ENCODE measurements at regions not wholly inside any gene's neighbourhood (a gene's known extent, or its start where the extent isn't known, plus 50 kb on each side); places are given as distances from the start of the nearest gene placed in this dataset.

DNA sequence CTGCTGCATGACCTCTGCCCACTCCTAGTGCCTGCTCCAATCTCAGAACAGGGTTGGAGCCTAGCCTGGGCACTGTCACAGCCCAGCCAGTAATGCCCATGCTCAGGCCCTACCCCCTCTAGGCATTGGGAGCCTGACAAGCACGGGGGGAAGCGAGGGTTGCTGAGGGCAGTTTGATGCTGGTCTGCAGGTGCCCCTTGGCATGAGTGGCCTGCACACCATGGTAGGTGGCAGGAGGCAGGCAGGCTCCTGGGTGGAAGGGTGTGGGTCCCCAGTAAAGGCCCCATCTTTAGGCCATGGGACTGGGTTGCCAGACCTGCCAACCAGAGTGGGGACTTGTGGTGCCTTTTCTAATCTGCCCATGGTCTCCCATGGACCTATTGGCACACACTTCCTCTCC is 72.1 kb upstream of the DCAF12L2 start:
- Histone ChIP-seq H2AFZ (no peak overlapping the region), H3K4me1 (ENCODE audit: insufficient read depth) (no peaks in the 10 kb centered on the region), H4K20me1 (replicated peaks; ENCODE audit: insufficient read depth) (no peaks in the 10 kb centered on the region), H3K27me3 (ENCODE audit: insufficient read depth) (no peaks in the 10 kb centered on the region), H3K36me3 (ENCODE audit: insufficient read depth) (no peaks in the 10 kb centered on the region), H3K9me2 (ENCODE audit: insufficient read depth) (no peaks in the 10 kb centered on the region), H3K79me2 (replicated peaks; ENCODE audit: insufficient read depth) (no peaks in the 10 kb centered on the region), H3K4me2 (no peak overlapping the region), H3K27ac (ENCODE audit: low read depth) (no peak overlapping the region), H3F3A (replicated peaks; ENCODE audit: low read depth) (no peaks in the 10 kb centered on the region), H3K4me3 (no peak overlapping the region)
- no peaks in the 10 kb centered on the region for H3K4me1 Mint-ChIP-seq
- ATAC-seq, result no peak
- H3K27me3 Mint-ChIP-seq (ENCODE audit: insufficient read depth, low read depth, poor library complexity), result peaks cover 3% of the 10 kb centered on the region
- H3K4me3 Mint-ChIP-seq, result no peak overlapping the region
- no peak overlapping the region for H3K27ac Mint-ChIP-seq
- H3K9me3 Mint-ChIP-seq, result 0 out of 3 replicates have a peak, but pooled peaks cover 4% of the 10 kb centered on the region
- TF ChIP-seq ZNF331 (CRISPR knock-in tag; IDR thresholded peaks at IDR 0.05; ENCODE audit: low read depth) (no peak), NANOG (IDR thresholded peaks at IDR 0.05; ENCODE audit: borderline replicate concordance) (no peak), EZH2phosphoT487 (IDR thresholded peaks at IDR 0.05; ENCODE audit: unreplicated experiment) (no peak), STAT1 (IDR thresholded peaks at IDR 0.05; ENCODE audit: unreplicated experiment) (no peak), POLR2AphosphoS5 (IDR thresholded peaks at IDR 0.05; ENCODE audit: low read depth) (no peak)
- TF ChIP-seq, protein P1, sequence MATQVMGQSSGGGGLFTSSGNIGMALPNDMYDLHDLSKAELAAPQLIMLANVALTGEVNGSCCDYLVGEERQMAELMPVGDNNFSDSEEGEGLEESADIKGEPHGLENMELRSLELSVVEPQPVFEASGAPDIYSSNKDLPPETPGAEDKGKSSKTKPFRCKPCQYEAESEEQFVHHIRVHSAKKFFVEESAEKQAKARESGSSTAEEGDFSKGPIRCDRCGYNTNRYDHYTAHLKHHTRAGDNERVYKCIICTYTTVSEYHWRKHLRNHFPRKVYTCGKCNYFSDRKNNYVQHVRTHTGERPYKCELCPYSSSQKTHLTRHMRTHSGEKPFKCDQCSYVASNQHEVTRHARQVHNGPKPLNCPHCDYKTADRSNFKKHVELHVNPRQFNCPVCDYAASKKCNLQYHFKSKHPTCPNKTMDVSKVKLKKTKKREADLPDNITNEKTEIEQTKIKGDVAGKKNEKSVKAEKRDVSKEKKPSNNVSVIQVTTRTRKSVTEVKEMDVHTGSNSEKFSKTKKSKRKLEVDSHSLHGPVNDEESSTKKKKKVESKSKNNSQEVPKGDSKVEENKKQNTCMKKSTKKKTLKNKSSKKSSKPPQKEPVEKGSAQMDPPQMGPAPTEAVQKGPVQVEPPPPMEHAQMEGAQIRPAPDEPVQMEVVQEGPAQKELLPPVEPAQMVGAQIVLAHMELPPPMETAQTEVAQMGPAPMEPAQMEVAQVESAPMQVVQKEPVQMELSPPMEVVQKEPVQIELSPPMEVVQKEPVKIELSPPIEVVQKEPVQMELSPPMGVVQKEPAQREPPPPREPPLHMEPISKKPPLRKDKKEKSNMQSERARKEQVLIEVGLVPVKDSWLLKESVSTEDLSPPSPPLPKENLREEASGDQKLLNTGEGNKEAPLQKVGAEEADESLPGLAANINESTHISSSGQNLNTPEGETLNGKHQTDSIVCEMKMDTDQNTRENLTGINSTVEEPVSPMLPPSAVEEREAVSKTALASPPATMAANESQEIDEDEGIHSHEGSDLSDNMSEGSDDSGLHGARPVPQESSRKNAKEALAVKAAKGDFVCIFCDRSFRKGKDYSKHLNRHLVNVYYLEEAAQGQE (IDR thresholded peaks at IDR 0.05; ENCODE audit: unreplicated experiment), result no peak
- TF ChIP-seq, protein P2, sequence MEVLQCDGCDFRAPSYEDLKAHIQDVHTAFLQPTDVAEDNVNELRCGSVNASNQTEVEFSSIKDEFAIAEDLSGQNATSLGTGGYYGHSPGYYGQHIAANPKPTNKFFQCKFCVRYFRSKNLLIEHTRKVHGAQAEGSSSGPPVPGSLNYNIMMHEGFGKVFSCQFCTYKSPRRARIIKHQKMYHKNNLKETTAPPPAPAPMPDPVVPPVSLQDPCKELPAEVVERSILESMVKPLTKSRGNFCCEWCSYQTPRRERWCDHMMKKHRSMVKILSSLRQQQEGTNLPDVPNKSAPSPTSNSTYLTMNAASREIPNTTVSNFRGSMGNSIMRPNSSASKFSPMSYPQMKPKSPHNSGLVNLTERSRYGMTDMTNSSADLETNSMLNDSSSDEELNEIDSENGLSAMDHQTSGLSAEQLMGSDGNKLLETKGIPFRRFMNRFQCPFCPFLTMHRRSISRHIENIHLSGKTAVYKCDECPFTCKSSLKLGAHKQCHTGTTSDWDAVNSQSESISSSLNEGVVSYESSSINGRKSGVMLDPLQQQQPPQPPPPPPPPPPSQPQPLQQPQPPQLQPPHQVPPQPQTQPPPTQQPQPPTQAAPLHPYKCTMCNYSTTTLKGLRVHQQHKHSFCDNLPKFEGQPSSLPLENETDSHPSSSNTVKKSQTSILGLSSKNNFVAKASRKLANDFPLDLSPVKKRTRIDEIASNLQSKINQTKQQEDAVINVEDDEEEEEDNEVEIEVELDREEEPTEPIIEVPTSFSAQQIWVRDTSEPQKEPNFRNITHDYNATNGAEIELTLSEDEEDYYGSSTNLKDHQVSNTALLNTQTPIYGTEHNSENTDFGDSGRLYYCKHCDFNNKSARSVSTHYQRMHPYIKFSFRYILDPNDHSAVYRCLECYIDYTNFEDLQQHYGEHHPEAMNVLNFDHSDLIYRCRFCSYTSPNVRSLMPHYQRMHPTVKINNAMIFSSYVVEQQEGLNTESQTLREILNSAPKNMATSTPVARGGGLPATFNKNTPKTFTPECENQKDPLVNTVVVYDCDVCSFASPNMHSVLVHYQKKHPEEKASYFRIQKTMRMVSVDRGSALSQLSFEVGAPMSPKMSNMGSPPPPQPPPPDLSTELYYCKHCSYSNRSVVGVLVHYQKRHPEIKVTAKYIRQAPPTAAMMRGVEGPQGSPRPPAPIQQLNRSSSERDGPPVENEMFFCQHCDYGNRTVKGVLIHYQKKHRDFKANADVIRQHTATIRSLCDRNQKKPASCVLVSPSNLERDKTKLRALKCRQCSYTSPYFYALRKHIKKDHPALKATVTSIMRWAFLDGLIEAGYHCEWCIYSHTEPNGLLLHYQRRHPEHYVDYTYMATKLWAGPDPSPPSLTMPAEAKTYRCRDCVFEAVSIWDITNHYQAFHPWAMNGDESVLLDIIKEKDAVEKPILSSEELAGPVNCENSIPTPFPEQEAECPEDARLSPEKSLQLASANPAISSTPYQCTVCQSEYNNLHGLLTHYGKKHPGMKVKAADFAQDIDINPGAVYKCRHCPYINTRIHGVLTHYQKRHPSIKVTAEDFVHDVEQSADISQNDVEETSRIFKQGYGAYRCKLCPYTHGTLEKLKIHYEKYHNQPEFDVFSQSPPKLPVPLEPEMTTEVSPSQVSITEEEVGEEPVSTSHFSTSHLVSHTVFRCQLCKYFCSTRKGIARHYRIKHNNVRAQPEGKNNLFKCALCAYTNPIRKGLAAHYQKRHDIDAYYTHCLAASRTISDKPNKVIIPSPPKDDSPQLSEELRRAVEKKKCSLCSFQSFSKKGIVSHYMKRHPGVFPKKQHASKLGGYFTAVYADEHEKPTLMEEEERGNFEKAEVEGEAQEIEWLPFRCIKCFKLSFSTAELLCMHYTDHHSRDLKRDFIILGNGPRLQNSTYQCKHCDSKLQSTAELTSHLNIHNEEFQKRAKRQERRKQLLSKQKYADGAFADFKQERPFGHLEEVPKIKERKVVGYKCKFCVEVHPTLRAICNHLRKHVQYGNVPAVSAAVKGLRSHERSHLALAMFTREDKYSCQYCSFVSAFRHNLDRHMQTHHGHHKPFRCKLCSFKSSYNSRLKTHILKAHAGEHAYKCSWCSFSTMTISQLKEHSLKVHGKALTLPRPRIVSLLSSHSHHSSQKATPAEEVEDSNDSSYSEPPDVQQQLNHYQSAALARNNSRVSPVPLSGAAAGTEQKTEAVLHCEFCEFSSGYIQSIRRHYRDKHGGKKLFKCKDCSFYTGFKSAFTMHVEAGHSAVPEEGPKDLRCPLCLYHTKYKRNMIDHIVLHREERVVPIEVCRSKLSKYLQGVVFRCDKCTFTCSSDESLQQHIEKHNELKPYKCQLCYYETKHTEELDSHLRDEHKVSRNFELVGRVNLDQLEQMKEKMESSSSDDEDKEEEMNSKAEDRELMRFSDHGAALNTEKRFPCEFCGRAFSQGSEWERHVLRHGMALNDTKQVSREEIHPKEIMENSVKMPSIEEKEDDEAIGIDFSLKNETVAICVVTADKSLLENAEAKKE (CRISPR knock-in tag; IDR thresholded peaks at IDR 0.05), result no peak
- TF ChIP-seq, protein P3, sequence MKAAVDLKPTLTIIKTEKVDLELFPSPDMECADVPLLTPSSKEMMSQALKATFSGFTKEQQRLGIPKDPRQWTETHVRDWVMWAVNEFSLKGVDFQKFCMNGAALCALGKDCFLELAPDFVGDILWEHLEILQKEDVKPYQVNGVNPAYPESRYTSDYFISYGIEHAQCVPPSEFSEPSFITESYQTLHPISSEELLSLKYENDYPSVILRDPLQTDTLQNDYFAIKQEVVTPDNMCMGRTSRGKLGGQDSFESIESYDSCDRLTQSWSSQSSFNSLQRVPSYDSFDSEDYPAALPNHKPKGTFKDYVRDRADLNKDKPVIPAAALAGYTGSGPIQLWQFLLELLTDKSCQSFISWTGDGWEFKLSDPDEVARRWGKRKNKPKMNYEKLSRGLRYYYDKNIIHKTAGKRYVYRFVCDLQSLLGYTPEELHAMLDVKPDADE (IDR thresholded peaks at IDR 0.05), result no peak
- DNase-seq (ENCODE audit: low spot score), result no peak
- no peaks in the 10 kb centered on the region for H3K36me3 Mint-ChIP-seq (ENCODE audit: low read depth)
